Right lobe of liver (tissue), 6 donors: ENCODE measurements at regions not wholly inside any gene's neighbourhood (a gene's known extent, or its start where the extent isn't known, plus 50 kb on each side); places are given as distances from the start of the nearest gene placed in this dataset.

Source experiments
- ATAC-seq, 4 donors: fragments of 200-7000 bp; cut with Tn5 transposase; one replicate each; pipeline ENCODE4 v1.9.1; 2020; ENCODE audit warnings: mild to moderate bottlenecking in 4 of 4, moderate library complexity in 4 of 4
- DNase-seq, 3 donors: peaks; one replicate each; pipeline ENCODE4 v3.0.0-alpha.2; 2020
- H3K27ac ChIP-seq, 3 donors: fragments of 200-600 bp; one replicate each; pipeline ENCODE4 v1.8.0; 2022
- H3K27me3 ChIP-seq, 2 donors: fragments of 200-600 bp; one replicate each; pipeline ENCODE4 v1.8.0; 2022
- H3K36me3 ChIP-seq, 4 donors: fragments of 200-600 bp; sonication (generic) in 1 of 4; one replicate each; pipeline versions ENCODE4 v1.5.1 to v1.8.0; 2017 to 2022; ENCODE audit warnings: control low read depth in 1 of 4
- H3K4me1 ChIP-seq, 4 donors: fragments of 200-600 bp; sonication (generic) in 1 of 4; one replicate each; pipeline versions ENCODE4 v1.5.1 to v1.8.0; 2017 to 2022; ENCODE audit warnings: control low read depth in 1 of 4
- H3K4me3 ChIP-seq, 3 donors: fragments of 200-600 bp; one replicate each; pipeline ENCODE4 v1.8.0; 2022
- H3K9me3 ChIP-seq, 4 donors: fragments of 200-600 bp; sonication (generic) in 1 of 4; one replicate each; pipeline versions ENCODE4 v1.5.1 to v1.8.0; 2017 to 2022; ENCODE audit warnings: control low read depth in 1 of 4
- CTCF ChIP-seq, 4 donors: fragments of 200-600 bp in 3 of 4; fragments of 450-650 bp in 1 of 4; IDR thresholded peaks; one replicate each; pipeline versions ENCODE4 v1.5.1 to v1.8.0; 2016 to 2022; ENCODE audit warnings: antibody characterized with exemption in 4 of 4, mild to moderate bottlenecking in 2 of 4
- POLR2A ChIP-seq: fragments of 450-650 bp; IDR thresholded peaks from one replicate; pipeline ENCODE4 v1.6.1; 2017; ENCODE audit warnings: antibody characterized with exemption, mild to moderate bottlenecking
- WGBS: methylation state at CpG from one replicate; pipeline ENCODE4 v1.1.6; 2018; ENCODE audit warnings: low coverage, low lambda C conversion rate; ENCODE audit not compliant: insufficient coverage; ENCODE audit errors: missing lambda C conversion rate; 5-methylcytosine and 5-hydroxymethylcytosine counted together
- intact Hi-C, 2 donors: fragments of 100-400 bp; cut with DNase I; formaldehyde crosslinking; loops; one replicate each; pipeline versions ENCODE4 v1.11.2 to v1.14.1; 2022
- donor health status: DM: no; HTN: yes; CAD: no.
- donor health status: DM: no; HTN: no; CAD: no.
- donor health status: DM: no; HTN: no; CAD: no.
- donor health status: DM: no; HTN: yes; CAD: no.
- donor health status: DM: no; HTN: yes; CAD: no.

GRCh38 chr10:107618504-107618994, 454.0 kb upstream of the SORCS1 start:
- no peak for TF ChIP-seq POLR2A
- ATAC-seq (no peak), DNase-seq (no peak)
- no peaks in the 10 kb centered on the region for H3K27me3 ChIP-seq
- H3K36me3 ChIP-seq: no peaks in the 10 kb centered on the region
- no peaks in the 10 kb centered on the region for H3K9me3 ChIP-seq
- WGBS: 89% methylated on average over 1 of the region's 1 CpG
- no peaks in the 10 kb centered on the region for H3K4me1 ChIP-seq
- intact Hi-C loops: no loop called here
- no peak overlapping the region for H3K27ac ChIP-seq
- H3K4me3 ChIP-seq: no peak overlapping the region

GRCh38 chr10:107616463-107617410, 452.2 kb upstream of the SORCS1 start:
- TF ChIP-seq POLR2A: no peak
- H3K27ac ChIP-seq: no peak overlapping the region
- no peaks in the 10 kb centered on the region for H3K27me3 ChIP-seq
- 46% methylated on average over 3 of the region's 4 CpGs for WGBS
- H3K4me3 ChIP-seq: no peak overlapping the region
- ATAC-seq: no peak
- intact Hi-C loops: no loop called here
- H3K4me1 ChIP-seq: no peaks in the 10 kb centered on the region
- H3K36me3 ChIP-seq: no peaks in the 10 kb centered on the region
- DNase-seq: no peak
- no peaks in the 10 kb centered on the region for H3K9me3 ChIP-seq

GRCh38 chr10:107616031-107616430, 451.5 kb upstream of the SORCS1 start:
- ATAC-seq: no peak
- intact Hi-C loops: no loop called here
- H3K4me1 ChIP-seq: no peaks in the 10 kb centered on the region
- TF ChIP-seq POLR2A (no peak), CTCF (IDR thresholded peaks at IDR 0.05) (no peak)
- H3K27ac ChIP-seq: no peak overlapping the region
- H3K4me3 ChIP-seq: no peak overlapping the region
- no peaks in the 10 kb centered on the region for H3K36me3 ChIP-seq
- DNase-seq: no peak
- no peaks in the 10 kb centered on the region for H3K9me3 ChIP-seq
- no peaks in the 10 kb centered on the region for H3K27me3 ChIP-seq

GRCh38 chr10:107614939-107615685, 450.6 kb upstream of the SORCS1 start:
- 71% methylated on average over 8 of the region's 8 CpGs for WGBS
- Histone ChIP-seq H3K4me3 (no peak overlapping the region), H3K36me3 (no peaks in the 10 kb centered on the region), H3K27ac (no peak overlapping the region), H3K27me3 (no peaks in the 10 kb centered on the region), H3K4me1 (no peaks in the 10 kb centered on the region), H3K9me3 (no peaks in the 10 kb centered on the region)
- no peak for DNase-seq
- intact Hi-C loops: no loop called here
- ATAC-seq: no peak
- no peak for TF ChIP-seq POLR2A
- TF ChIP-seq CTCF (IDR thresholded peaks at IDR 0.05): no peak

GRCh38 chr10:107611115-107611514, 446.6 kb upstream of the SORCS1 start:
- Histone ChIP-seq H3K36me3 (no peaks in the 10 kb centered on the region), H3K4me3 (no peak overlapping the region), H3K4me1 (no peaks in the 10 kb centered on the region), H3K27ac (no peak overlapping the region), H3K9me3 (no peaks in the 10 kb centered on the region), H3K27me3 (no peaks in the 10 kb centered on the region)
- ATAC-seq (no peak), DNase-seq (no peak)
- TF ChIP-seq CTCF (IDR thresholded peaks at IDR 0.05): no peak
- TF ChIP-seq POLR2A: no peak
- intact Hi-C loops: no loop called here
